Liver (tissue), 8 donors: ENCODE measurements at regions not wholly inside any gene's neighbourhood (a gene's known extent, or its start where the extent isn't known, plus 50 kb on each side); places are given as distances from the start of the nearest gene placed in this dataset.

Experiments
- DNase-seq: peaks from one replicate; pipeline ENCODE4 v3.0.0-alpha.2; 2017; ENCODE audit warnings: low spot score
- H3K27ac ChIP-seq, 2 donors: one replicate each; pipeline ENCODE4 v1.7.0; 2013; ENCODE audit warnings: inconsistent platforms in 2 of 2, low read length in 2 of 2, control low read depth in 1 of 2, low read depth in 1 of 2, mild to moderate bottlenecking in 1 of 2
- H3K27me3 ChIP-seq, 4 donors: one replicate each; pipeline versions ENCODE4 v1.6.1 to v1.7.0; 2013; ENCODE audit warnings: low read length in 3 of 4, inconsistent platforms in 1 of 4, mild to moderate bottlenecking in 1 of 4, moderate library complexity in 1 of 4; ENCODE audit not compliant: control insufficient read depth in 4 of 4, insufficient read depth in 4 of 4
- H3K36me3 ChIP-seq, 4 donors: one replicate each; pipeline versions ENCODE4 v1.6.1 to v1.7.0; 2013; ENCODE audit warnings: low read length in 3 of 4, mild to moderate bottlenecking in 3 of 4, low read depth in 1 of 4, moderate library complexity in 1 of 4; ENCODE audit not compliant: control insufficient read depth in 4 of 4, insufficient read depth in 3 of 4
- H3K4me1 ChIP-seq, 4 donors: one replicate each; pipeline versions ENCODE4 v1.6.1 to v1.7.0; 2013; ENCODE audit warnings: low read length in 3 of 4, mild to moderate bottlenecking in 3 of 4, moderate library complexity in 1 of 4; ENCODE audit not compliant: control insufficient read depth in 4 of 4, insufficient read depth in 4 of 4
- H3K4me3 ChIP-seq, 3 donors: one replicate each; pipeline versions ENCODE4 v1.6.1 to v1.7.0; 2013; ENCODE audit warnings: low read length in 3 of 3, control low read depth in 1 of 3, low read depth in 1 of 3, mild to moderate bottlenecking in 1 of 3
- H3K9ac ChIP-seq, 2 donors: one replicate each; pipeline ENCODE4 v1.7.0; 2013; ENCODE audit warnings: low read length in 2 of 2, mild to moderate bottlenecking in 2 of 2, moderate library complexity in 2 of 2, control low read depth in 1 of 2, low read depth in 1 of 2
- H3K9me3 ChIP-seq, 4 donors: one replicate each; pipeline versions ENCODE4 v1.6.1 to v1.7.0; 2013; ENCODE audit warnings: low read length in 3 of 4; ENCODE audit not compliant: control insufficient read depth in 4 of 4
- EGR1 ChIP-seq, 2 donors: IDR thresholded peaks; 2 replicates each; pipeline ENCODE4 v1.6.1; 2016 to 2018; ENCODE audit warnings: antibody characterized with exemption in 2 of 2, low read depth in 2 of 2
- FOXA1 ChIP-seq: IDR thresholded peaks from 2 replicates; pipeline ENCODE4 v1.6.1; 2016; ENCODE audit warnings: antibody characterized with exemption
- FOXA2 ChIP-seq: IDR thresholded peaks from 2 replicates; pipeline ENCODE4 v1.6.1; 2016; ENCODE audit warnings: antibody characterized with exemption
- HNF4A ChIP-seq, 2 donors: conservative IDR thresholded peaks; 2 replicates each; pipeline ENCODE4 v1.6.1; 2016; ENCODE audit warnings: antibody characterized with exemption in 2 of 2, mild to moderate bottlenecking in 2 of 2
- HNF4G ChIP-seq: IDR thresholded peaks from 2 replicates; pipeline ENCODE4 v1.6.1; 2016; ENCODE audit warnings: antibody characterized with exemption
- NR2F2 ChIP-seq: IDR thresholded peaks from 2 replicates; pipeline ENCODE4 v1.6.1; 2016; ENCODE audit warnings: antibody characterized with exemption
- RAD21 ChIP-seq, 2 donors: IDR thresholded peaks; 2 replicates each; pipeline ENCODE4 v1.6.1; 2016; ENCODE audit warnings: antibody characterized with exemption in 2 of 2, mild to moderate bottlenecking in 2 of 2
- RXRA ChIP-seq, 2 donors: IDR thresholded peaks; 2 replicates each; pipeline ENCODE4 v1.6.1; 2017 to 2018; ENCODE audit warnings: antibody characterized with exemption in 2 of 2, mild to moderate bottlenecking in 1 of 2
- SP1 ChIP-seq: IDR thresholded peaks from 2 replicates; pipeline ENCODE4 v1.6.1; 2018; ENCODE audit warnings: antibody characterized with exemption, mild to moderate bottlenecking
- TAF1 ChIP-seq: conservative IDR thresholded peaks from 2 replicates; pipeline ENCODE4 v1.6.1; 2016; ENCODE audit warnings: antibody characterized with exemption, mild to moderate bottlenecking
- YY1 ChIP-seq: IDR thresholded peaks from 2 replicates; pipeline ENCODE4 v1.6.1; 2016; ENCODE audit warnings: antibody characterized with exemption, mild to moderate bottlenecking
- WGBS: extraction: QIAGEN DNeasy Blood & Tissue Kit; methylation state at CpG from one replicate; pipeline ENCODE4 v1.1.7; 2013; 5-methylcytosine and 5-hydroxymethylcytosine counted together
- TF ChIP-seq, protein P1 (sequence below): IDR thresholded peaks from 2 replicates; pipeline ENCODE4 v1.6.1; 2016; ENCODE audit warnings: antibody characterized with exemption
- TF ChIP-seq, protein P2 (sequence below): fragments of 150-350 bp; IDR thresholded peaks from 2 replicates; pipeline ENCODE4 v1.5.1; 2017; ENCODE audit warnings: improper control_type of control experiment, low read depth, low read length; ENCODE audit not compliant: missing input control
- TF ChIP-seq, protein P3 (sequence below): IDR thresholded peaks from 2 replicates; pipeline ENCODE4 v1.6.1; 2016; ENCODE audit warnings: antibody characterized with exemption
- TF ChIP-seq, protein P4 (sequence below): IDR thresholded peaks from 2 replicates; pipeline ENCODE4 v1.6.1; 2016; ENCODE audit warnings: antibody characterized with exemption
- donor health status: healthy.
- donor health status: healthy.
- donor health status: healthy.
- donor health status: healthy.
- donor health status: healthy.

DNA sequence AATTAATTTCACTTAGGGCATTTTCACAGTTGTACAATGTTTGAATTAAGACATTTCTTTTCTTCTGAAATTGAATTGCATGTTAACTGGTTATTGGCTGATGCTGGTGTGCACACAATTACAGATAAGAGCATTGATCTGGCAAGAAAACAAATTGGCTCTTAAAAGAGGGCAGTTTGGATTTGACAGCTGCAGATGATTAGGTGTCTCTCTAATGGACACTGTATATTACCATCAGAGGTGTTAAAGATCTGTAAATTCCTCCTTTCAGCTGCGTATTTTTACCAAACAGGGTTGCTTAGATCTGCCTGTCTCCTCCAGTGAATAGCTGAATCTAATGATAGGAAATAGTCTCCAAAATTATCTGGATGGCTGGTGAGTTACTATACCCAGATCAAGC, 198.5 kb downstream of the BLID start:
- Histone ChIP-seq H3K9ac (no peak overlapping the region), H3K27ac (no peak overlapping the region), H3K27me3 (no peaks in the 10 kb centered on the region), H3K36me3 (no peaks in the 10 kb centered on the region), H3K4me1 (no peaks in the 10 kb centered on the region), H3K4me3 (no peak overlapping the region), H3K9me3 (no peaks in the 10 kb centered on the region)
- DNase-seq, result no peak
- 81% methylated on average over 1 of the region's 1 CpG for WGBS
- TF ChIP-seq SP1, result no peak
- no peak for TF ChIP-seq HNF4A (conservative IDR thresholded peaks at IDR 0.05)
- no peak for TF ChIP-seq HNF4G
- TF ChIP-seq, protein P1, sequence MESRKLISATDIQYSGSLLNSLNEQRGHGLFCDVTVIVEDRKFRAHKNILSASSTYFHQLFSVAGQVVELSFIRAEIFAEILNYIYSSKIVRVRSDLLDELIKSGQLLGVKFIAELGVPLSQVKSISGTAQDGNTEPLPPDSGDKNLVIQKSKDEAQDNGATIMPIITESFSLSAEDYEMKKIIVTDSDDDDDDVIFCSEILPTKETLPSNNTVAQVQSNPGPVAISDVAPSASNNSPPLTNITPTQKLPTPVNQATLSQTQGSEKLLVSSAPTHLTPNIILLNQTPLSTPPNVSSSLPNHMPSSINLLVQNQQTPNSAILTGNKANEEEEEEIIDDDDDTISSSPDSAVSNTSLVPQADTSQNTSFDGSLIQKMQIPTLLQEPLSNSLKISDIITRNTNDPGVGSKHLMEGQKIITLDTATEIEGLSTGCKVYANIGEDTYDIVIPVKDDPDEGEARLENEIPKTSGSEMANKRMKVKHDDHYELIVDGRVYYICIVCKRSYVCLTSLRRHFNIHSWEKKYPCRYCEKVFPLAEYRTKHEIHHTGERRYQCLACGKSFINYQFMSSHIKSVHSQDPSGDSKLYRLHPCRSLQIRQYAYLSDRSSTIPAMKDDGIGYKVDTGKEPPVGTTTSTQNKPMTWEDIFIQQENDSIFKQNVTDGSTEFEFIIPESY, result no peak
- TF ChIP-seq FOXA1, result no peak
- TF ChIP-seq FOXA2, result no peak
- TF ChIP-seq NR2F2, result no peak
- TF ChIP-seq, protein P2, sequence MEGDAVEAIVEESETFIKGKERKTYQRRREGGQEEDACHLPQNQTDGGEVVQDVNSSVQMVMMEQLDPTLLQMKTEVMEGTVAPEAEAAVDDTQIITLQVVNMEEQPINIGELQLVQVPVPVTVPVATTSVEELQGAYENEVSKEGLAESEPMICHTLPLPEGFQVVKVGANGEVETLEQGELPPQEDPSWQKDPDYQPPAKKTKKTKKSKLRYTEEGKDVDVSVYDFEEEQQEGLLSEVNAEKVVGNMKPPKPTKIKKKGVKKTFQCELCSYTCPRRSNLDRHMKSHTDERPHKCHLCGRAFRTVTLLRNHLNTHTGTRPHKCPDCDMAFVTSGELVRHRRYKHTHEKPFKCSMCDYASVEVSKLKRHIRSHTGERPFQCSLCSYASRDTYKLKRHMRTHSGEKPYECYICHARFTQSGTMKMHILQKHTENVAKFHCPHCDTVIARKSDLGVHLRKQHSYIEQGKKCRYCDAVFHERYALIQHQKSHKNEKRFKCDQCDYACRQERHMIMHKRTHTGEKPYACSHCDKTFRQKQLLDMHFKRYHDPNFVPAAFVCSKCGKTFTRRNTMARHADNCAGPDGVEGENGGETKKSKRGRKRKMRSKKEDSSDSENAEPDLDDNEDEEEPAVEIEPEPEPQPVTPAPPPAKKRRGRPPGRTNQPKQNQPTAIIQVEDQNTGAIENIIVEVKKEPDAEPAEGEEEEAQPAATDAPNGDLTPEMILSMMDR, result no peak
- no peak for TF ChIP-seq TAF1
- TF ChIP-seq, protein P3, sequence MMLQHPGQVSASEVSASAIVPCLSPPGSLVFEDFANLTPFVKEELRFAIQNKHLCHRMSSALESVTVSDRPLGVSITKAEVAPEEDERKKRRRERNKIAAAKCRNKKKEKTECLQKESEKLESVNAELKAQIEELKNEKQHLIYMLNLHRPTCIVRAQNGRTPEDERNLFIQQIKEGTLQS, result no peak
- no peak for TF ChIP-seq EGR1 (IDR thresholded peaks at IDR 0.05; ENCODE audit: low read depth in 2 of 2)

DNA sequence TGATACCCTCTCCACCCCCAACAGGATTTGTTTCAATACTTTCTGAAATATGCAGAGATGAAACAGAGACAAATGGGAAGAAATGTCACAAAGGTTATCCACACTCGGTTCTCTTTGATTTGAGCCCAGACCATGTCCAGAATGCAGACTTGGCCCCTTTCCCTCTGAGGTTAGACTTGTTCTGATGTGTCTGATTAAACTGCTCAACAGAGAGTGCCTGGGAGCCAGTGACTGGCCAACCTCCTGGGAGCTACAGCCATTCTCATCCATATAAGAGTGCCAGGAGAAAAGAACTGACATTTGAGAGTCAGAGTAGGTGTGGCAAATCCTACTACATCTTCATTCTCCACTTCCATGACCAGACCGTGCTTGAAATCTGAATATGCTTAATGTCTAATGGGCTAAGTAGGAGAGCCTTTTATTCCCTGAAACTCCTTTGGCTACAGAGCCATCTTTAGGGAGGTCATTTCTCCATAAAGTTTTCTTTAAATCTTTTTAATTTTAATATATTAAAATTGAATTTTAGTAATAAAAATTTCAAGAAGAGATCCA, 201.4 kb downstream of the BLID start:
- WGBS, result 62% methylated on average over 2 of the region's 2 CpGs
- Histone ChIP-seq H3K4me3 (no peak overlapping the region), H3K9ac (no peak overlapping the region), H3K4me1 (no peaks in the 10 kb centered on the region), H3K9me3 (no peaks in the 10 kb centered on the region), H3K27ac (no peak overlapping the region), H3K36me3 (no peaks in the 10 kb centered on the region), H3K27me3 (no peaks in the 10 kb centered on the region)
- DNase-seq, result no peak
- TF ChIP-seq HNF4A (conservative IDR thresholded peaks at IDR 0.05) (no peak), SP1 (no peak), RAD21 (IDR thresholded peaks at IDR 0.05) (no peak), YY1 (no peak), FOXA2 (no peak), FOXA1 (no peak), RXRA (IDR thresholded peaks at IDR 0.05) (no peak)
- TF ChIP-seq, protein P3, result no peak
- TF ChIP-seq, protein P4, sequence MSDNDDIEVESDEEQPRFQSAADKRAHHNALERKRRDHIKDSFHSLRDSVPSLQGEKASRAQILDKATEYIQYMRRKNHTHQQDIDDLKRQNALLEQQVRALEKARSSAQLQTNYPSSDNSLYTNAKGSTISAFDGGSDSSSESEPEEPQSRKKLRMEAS, result no peak

DNA sequence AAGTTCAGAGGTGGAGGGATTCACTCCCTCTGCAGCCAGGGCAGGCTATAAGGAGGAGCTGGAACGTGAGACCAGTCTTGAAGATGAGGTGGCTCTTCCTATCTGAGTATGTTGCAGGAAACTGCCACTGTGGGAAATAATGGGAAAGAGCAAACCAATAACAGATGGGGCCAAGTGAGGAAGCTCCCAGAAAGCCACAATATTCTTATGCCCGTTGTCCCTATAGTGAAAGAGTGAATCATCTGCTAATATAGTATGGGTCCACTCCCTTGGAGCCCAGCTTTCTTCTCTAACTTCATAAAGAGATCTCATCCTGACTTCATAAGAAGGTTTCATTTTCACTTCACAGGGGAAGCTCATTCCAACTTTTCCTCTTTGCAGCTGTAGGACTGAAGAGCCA, 206.4 kb downstream of the BLID start:
- no peak for DNase-seq
- Histone ChIP-seq H3K4me3 (no peak overlapping the region), H3K9me3 (no peaks in the 10 kb centered on the region), H3K9ac (no peak overlapping the region), H3K27me3 (no peaks in the 10 kb centered on the region), H3K4me1 (no peaks in the 10 kb centered on the region), H3K36me3 (no peaks in the 10 kb centered on the region), H3K27ac (no peak overlapping the region)
- 78% methylated on average over 2 of the region's 2 CpGs for WGBS
- TF ChIP-seq, protein P2, result no peak
- TF ChIP-seq, protein P4, result no peak
- TF ChIP-seq HNF4A (conservative IDR thresholded peaks at IDR 0.05) (no peak), RXRA (IDR thresholded peaks at IDR 0.05) (no peak), EGR1 (IDR thresholded peaks at IDR 0.05; ENCODE audit: low read depth in 2 of 2) (no peak), YY1 (no peak), SP1 (no peak), FOXA2 (no peak)
- TF ChIP-seq, protein P3, result no peak
